Transverse colon (tissue), 4 donors: ENCODE measurements at regions not wholly inside any gene's neighbourhood (a gene's known extent, or its start where the extent isn't known, plus 50 kb on each side); places are given as distances from the start of the nearest gene placed in this dataset.

Source experiments
- DNase-seq: peaks from one replicate; pipeline ENCODE4 v3.0.0-alpha.2; 2019
- H3K27ac ChIP-seq, 4 donors: fragments of 200-600 bp; sonication (generic); 2 replicates each; pipeline ENCODE4 v1.5.1; 2016 to 2018; ENCODE audit warnings: inconsistent platforms in 4 of 4
- H3K27me3 ChIP-seq: fragments of 200-600 bp; sonication (generic); 2 replicates; pipeline ENCODE4 v1.5.1; 2017; ENCODE audit warnings: inconsistent platforms
- H3K36me3 ChIP-seq, 4 donors: fragments of 200-600 bp; sonication (generic); 2 replicates each; pipeline ENCODE4 v1.5.1; 2017 to 2019; ENCODE audit warnings: inconsistent platforms in 4 of 4
- H3K4me1 ChIP-seq, 4 donors: fragments of 200-600 bp; sonication (generic); 2 replicates each; pipeline ENCODE4 v1.5.1; 2017 to 2020; ENCODE audit warnings: inconsistent platforms in 4 of 4
- H3K4me3 ChIP-seq, 4 donors: fragments of 200-600 bp; sonication (generic); 1 replicate in 1 of 4; 2 replicates in 3 of 4; pipeline versions ENCODE4 v1.5.1 to v1.6.1; 2017 to 2019; ENCODE audit warnings: inconsistent platforms in 4 of 4
- H3K9me3 ChIP-seq, 2 donors: fragments of 200-600 bp; sonication (generic); 2 replicates each; pipeline ENCODE4 v1.5.1; 2017 to 2019; ENCODE audit warnings: inconsistent platforms in 2 of 2
- EP300 ChIP-seq: sonication (generic); formaldehyde crosslinking; IDR thresholded peaks from one replicate; pipeline ENCODE4 v1.6.1; 2017; ENCODE audit warnings: antibody characterized with exemption, low read depth
- POLR2A ChIP-seq: fragments of 450-650 bp; IDR thresholded peaks from one replicate; pipeline ENCODE4 v1.6.1; 2016; ENCODE audit warnings: antibody characterized with exemption, mild to moderate bottlenecking, moderate library complexity
- POLR2AphosphoS5 ChIP-seq, 3 donors: sonication (generic); formaldehyde crosslinking; IDR thresholded peaks; one replicate each; pipeline ENCODE4 v1.6.1; 2016; ENCODE audit warnings: antibody characterized with exemption in 3 of 3
- WGBS, 2 donors: methylation state at CpG; one replicate each; pipeline ENCODE4 v1.1.5; 2018; ENCODE audit warnings: low coverage in 1 of 2; 5-methylcytosine and 5-hydroxymethylcytosine counted together
- in situ Hi-C, 4 donors: fragments of 200-750 bp; cut with MboI; loops; one replicate each; pipeline versions ENCODE4 v1.15.0 to v1.15.1; 2017; ENCODE audit warnings: low sequenced_read_pairs in 3 of 4, low pct_ligation_motif_present in 1 of 4, low pct_unique_long_range_greater_than_20kb in 1 of 4
- intact Hi-C: fragments of 100-400 bp; cut with DNase I; formaldehyde crosslinking; loops from one replicate; pipeline ENCODE4 v1.15.1; 2023; ENCODE audit warnings: low total_unique reads
- TF ChIP-seq, protein P1 (sequence below), 5 experiments: fragments of 200-600 bp in 3 of 5; fragments of 450-650 bp in 2 of 5; sonication (generic) in 3 of 5; IDR thresholded peaks; 1 replicate in 2 of 5; 2 replicates in 3 of 5; pipeline ENCODE4 v1.5.1; 2016 to 2017; ENCODE audit warnings: antibody characterized with exemption in 5 of 5, inconsistent platforms in 3 of 5, mild to moderate bottlenecking in 2 of 5, moderate library complexity in 1 of 5

DNA sequence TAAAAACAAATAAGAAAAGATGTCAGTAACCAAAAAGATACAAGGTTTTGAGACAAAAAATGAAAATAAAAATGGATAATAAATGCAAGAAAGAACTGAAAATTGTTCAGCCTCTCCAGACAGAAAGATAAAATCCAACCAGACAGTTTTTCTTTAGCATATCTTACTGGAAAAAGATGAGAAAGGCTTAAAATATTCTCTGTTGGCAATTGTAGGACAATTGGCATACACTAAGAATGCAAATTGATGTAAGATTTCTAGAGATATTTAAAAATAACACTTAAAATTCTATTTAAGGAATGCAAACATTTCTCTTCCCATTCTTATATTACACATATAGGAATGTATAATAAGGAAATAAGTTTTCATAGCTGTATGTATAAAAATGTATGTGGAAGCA lies 590.6 kb downstream of the DSC3 start:
- Histone ChIP-seq H3K27me3 (no peaks in the 10 kb centered on the region), H3K9me3 (no peaks in the 10 kb centered on the region), H3K4me1 (no peaks in the 10 kb centered on the region), H3K36me3 (no peaks in the 10 kb centered on the region), H3K27ac (no peak overlapping the region), H3K4me3 (no peak overlapping the region)
- in situ Hi-C loops (no loop called here), intact Hi-C loops (no loop called here)
- TF ChIP-seq POLR2A: no peak
- TF ChIP-seq, protein P1, sequence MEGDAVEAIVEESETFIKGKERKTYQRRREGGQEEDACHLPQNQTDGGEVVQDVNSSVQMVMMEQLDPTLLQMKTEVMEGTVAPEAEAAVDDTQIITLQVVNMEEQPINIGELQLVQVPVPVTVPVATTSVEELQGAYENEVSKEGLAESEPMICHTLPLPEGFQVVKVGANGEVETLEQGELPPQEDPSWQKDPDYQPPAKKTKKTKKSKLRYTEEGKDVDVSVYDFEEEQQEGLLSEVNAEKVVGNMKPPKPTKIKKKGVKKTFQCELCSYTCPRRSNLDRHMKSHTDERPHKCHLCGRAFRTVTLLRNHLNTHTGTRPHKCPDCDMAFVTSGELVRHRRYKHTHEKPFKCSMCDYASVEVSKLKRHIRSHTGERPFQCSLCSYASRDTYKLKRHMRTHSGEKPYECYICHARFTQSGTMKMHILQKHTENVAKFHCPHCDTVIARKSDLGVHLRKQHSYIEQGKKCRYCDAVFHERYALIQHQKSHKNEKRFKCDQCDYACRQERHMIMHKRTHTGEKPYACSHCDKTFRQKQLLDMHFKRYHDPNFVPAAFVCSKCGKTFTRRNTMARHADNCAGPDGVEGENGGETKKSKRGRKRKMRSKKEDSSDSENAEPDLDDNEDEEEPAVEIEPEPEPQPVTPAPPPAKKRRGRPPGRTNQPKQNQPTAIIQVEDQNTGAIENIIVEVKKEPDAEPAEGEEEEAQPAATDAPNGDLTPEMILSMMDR (IDR thresholded peaks at IDR 0.05): no peak
- no peak for TF ChIP-seq EP300
- no peak for TF ChIP-seq POLR2AphosphoS5 (IDR thresholded peaks at IDR 0.05)
- DNase-seq: no peak

DNA sequence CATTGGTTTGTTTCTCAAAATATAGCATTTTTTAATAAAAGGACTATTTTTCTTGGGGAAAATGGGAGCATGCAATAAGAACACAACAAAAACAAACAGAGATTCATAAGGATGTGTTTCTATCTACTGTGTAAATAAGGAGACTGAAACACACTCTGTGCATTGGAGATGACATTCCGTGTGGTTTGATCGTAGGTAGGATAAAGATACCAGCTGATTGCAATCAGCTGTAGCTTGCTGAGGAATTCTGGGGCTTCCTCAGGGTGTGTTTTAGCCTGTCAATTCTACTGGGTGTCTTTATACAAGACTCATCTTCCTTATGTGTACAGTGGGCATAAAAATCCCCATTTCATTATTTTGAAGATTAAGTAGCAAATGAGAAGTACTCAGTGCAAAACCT lies 591.6 kb downstream of the DSC3 start:
- no peak for DNase-seq
- no peaks in the 10 kb centered on the region for H3K36me3 ChIP-seq
- H3K27ac ChIP-seq: no peak overlapping the region
- H3K4me1 ChIP-seq: no peaks in the 10 kb centered on the region
- no peaks in the 10 kb centered on the region for H3K9me3 ChIP-seq
- intact Hi-C loops (no loop called here), in situ Hi-C loops (no loop called here)
- TF ChIP-seq POLR2AphosphoS5 (IDR thresholded peaks at IDR 0.05) (no peak), POLR2A (no peak), EP300 (no peak)
- TF ChIP-seq, protein P1 (IDR thresholded peaks at IDR 0.05): no peak
- no peaks in the 10 kb centered on the region for H3K27me3 ChIP-seq
- no peak overlapping the region for H3K4me3 ChIP-seq
- 78 to 81% methylated on average over 2 of the region's 2 CpGs for WGBS, 2 donors

DNA sequence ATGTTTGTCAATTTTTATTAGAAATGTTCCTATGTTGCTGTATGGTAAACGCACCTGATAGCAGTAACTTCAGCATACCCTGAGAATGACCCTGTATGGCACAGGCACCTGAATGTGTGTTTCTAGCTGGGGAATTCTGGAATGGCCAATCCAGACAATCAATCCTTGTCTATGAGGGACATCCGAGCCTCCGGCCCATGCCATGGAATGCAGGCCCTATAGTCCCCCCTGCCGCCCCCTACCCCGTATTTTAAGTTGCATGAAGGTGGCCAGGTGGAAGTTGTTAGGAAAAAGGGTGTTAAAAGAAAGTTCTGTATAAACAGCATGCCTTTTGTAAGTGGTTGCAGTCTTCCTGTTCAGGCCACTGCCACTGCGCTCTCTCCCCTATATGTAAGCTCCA lies 595.9 kb downstream of the DSC3 start:
- Histone ChIP-seq H3K27ac (no peak overlapping the region), H3K4me3 (no peak overlapping the region), H3K4me1 (no peaks in the 10 kb centered on the region), H3K9me3 (no peaks in the 10 kb centered on the region), H3K36me3 (no peaks in the 10 kb centered on the region), H3K27me3 (no peaks in the 10 kb centered on the region)
- WGBS, 2 donors: 53 to 60% methylated on average over 2 to 6 of the region's 6 CpGs
- DNase-seq: no peak
- in situ Hi-C loops (no loop called here), intact Hi-C loops (no loop called here)
- no peak for TF ChIP-seq POLR2AphosphoS5 (IDR thresholded peaks at IDR 0.05)
- no peak for TF ChIP-seq EP300
- TF ChIP-seq, protein P1 (IDR thresholded peaks at IDR 0.05): no peak
- TF ChIP-seq POLR2A: no peak

GRCh38 chr18:30444544-30444943 lies 598.0 kb downstream of the DSC3 start:
- 48 to 56% methylated on average over 2 of the region's 2 CpGs for WGBS, 2 donors
- Histone ChIP-seq H3K36me3 (no peaks in the 10 kb centered on the region), H3K4me1 (no peaks in the 10 kb centered on the region), H3K9me3 (no peaks in the 10 kb centered on the region), H3K27ac (no peak overlapping the region), H3K4me3 (no peak overlapping the region), H3K27me3 (no peaks in the 10 kb centered on the region)
- intact Hi-C loops: no loop called here
- TF ChIP-seq, protein P1 (IDR thresholded peaks at IDR 0.05): no peak
- TF ChIP-seq POLR2AphosphoS5 (IDR thresholded peaks at IDR 0.05): no peak
- no peak for TF ChIP-seq POLR2A
- no peak for TF ChIP-seq EP300
- in situ Hi-C loops: no loop called here
- no peak for DNase-seq
